SK-N-SH (cell line): ENCODE measurements at regions not wholly inside any gene's neighbourhood (a gene's known extent, or its start where the extent isn't known, plus 50 kb on each side); places are given as distances from the start of the nearest gene placed in this dataset.

Source experiments
- CTCF ChIA-PET: fragments of 300-600, 350-600 bp; formaldehyde crosslinking; extraction: SDS; loops from one replicate; lab custom pipeline; 2021; lab: Yijun Ruan, JAX
- POLR2A ChIA-PET: fragments of 350-600 bp; sonication (Branson Sonifier 250); formaldehyde crosslinking; extraction: SDS; loops from one replicate; lab custom pipeline; 2020; ENCODE audit warnings: antibody characterized with exemption, inconsistent platforms; lab: Yijun Ruan, JAX
- DNase-seq: peaks from one replicate; pipeline ENCODE4 v3.0.0; 2012
- H2AFZ ChIP-seq: fragments of 200-600 bp; sonication (generic); 2 replicates; pipeline ENCODE4 v1.8.1; 2016; ENCODE audit warnings: antibody characterized with exemption, mild to moderate bottlenecking, low read depth
- H3F3A ChIP-seq: fragments of 200-600 bp; sonication (generic); replicated peaks from 2 replicates; pipeline ENCODE3; 2016; ENCODE audit warnings: antibody characterized with exemption, mild to moderate bottlenecking; ENCODE audit not compliant: insufficient read depth
- H3K27ac ChIP-seq, 2 experiments: fragments of 200-500 bp in 1 of 2; fragments of 200-600 bp in 1 of 2; sonication (Bioruptor generic) in 1 of 2; sonication (generic), shearing (Covaris generic) in 1 of 2; 2 replicates each; pipeline versions ENCODE4 v1.5.1 to v1.6.1; 2014 to 2016; ENCODE audit warnings: low read depth in 2 of 2, inconsistent platforms in 1 of 2, low read length in 1 of 2, mild to moderate bottlenecking in 1 of 2, mixed read lengths in 1 of 2
- H3K27me3 ChIP-seq: fragments of 200-600 bp; sonication (generic), shearing (Covaris generic); 2 replicates; pipeline ENCODE4 v1.6.1; 2016; ENCODE audit warnings: mixed run types; ENCODE audit not compliant: insufficient read depth
- H3K36me3 ChIP-seq, 2 experiments: fragments of 200-500 bp in 1 of 2; fragments of 200-600 bp in 1 of 2; sonication (Bioruptor generic) in 1 of 2; sonication (generic) in 1 of 2; replicated peaks in 1 of 2; 2 replicates each; pipeline versions ENCODE3 to v1.5.1; 2014 to 2016; ENCODE audit warnings: low read length in 1 of 2, mild to moderate bottlenecking in 1 of 2; ENCODE audit not compliant: insufficient read depth in 2 of 2, control insufficient read depth in 1 of 2
- H3K4me1 ChIP-seq, 2 experiments: fragments of 200-500 bp in 1 of 2; fragments of 200-600 bp in 1 of 2; sonication (Bioruptor generic) in 1 of 2; sonication (generic), shearing (Covaris generic) in 1 of 2; 2 replicates each; pipeline versions ENCODE4 v1.5.1 to v1.6.1; 2014 to 2016; ENCODE audit warnings: low read depth in 1 of 2, low read length in 1 of 2, mixed run types in 1 of 2; ENCODE audit not compliant: insufficient read depth in 2 of 2, control insufficient read depth in 1 of 2
- H3K4me2 ChIP-seq: fragments of 200-600 bp; sonication (generic), shearing (Covaris generic); 2 replicates; pipeline ENCODE4 v1.6.1; 2017; ENCODE audit warnings: mixed run types
- H3K4me3 ChIP-seq, 2 experiments: fragments of 200-500 bp in 1 of 2; fragments of 200-600 bp in 1 of 2; sonication (Bioruptor generic) in 1 of 2; sonication (generic), shearing (Covaris generic) in 1 of 2; 2 replicates each; pipeline versions ENCODE4 v1.5.1 to v1.8.1; 2014 to 2016; ENCODE audit warnings: low read depth in 2 of 2, inconsistent platforms in 1 of 2, low read length in 1 of 2, mild to moderate bottlenecking in 1 of 2, mixed read lengths in 1 of 2, moderate library complexity in 1 of 2
- H3K79me2 ChIP-seq: fragments of 200-600 bp; sonication (generic); 2 replicates; pipeline ENCODE4 v1.8.1; 2017; ENCODE audit warnings: mild to moderate bottlenecking; ENCODE audit not compliant: insufficient read depth
- H3K9ac ChIP-seq: fragments of 200-600 bp; sonication (generic); 2 replicates; pipeline ENCODE4 v1.6.1; 2017; ENCODE audit warnings: mixed run types
- H3K9me2 ChIP-seq: fragments of 200-600 bp; sonication (generic); 2 replicates; pipeline ENCODE4 v1.6.1; 2017; ENCODE audit warnings: mixed run types
- H3K9me3 ChIP-seq: fragments of 200-600 bp; sonication (generic); 2 replicates; pipeline ENCODE4 v1.6.1; 2017; ENCODE audit warnings: mixed run types, mild to moderate bottlenecking, moderate library complexity
- H4K20me1 ChIP-seq: fragments of 200-600 bp; sonication (generic); 2 replicates; pipeline ENCODE4 v1.6.1; 2017; ENCODE audit warnings: mild to moderate bottlenecking, mixed run types; ENCODE audit not compliant: insufficient read depth
- ELF1 ChIP-seq: IDR thresholded peaks from 2 replicates; pipeline ENCODE4 v1.4.0; 2012
- EP300 ChIP-seq, 2 experiments: IDR thresholded peaks; 2 replicates each; pipeline versions ENCODE4 v1.4.0 to v1.6.1; 2012; ENCODE audit warnings: borderline replicate concordance in 1 of 2, low read depth in 1 of 2, low read length in 1 of 2
- FOSL2 ChIP-seq: IDR thresholded peaks from 2 replicates; pipeline ENCODE4 v1.4.0; 2012; ENCODE audit warnings: low read depth, mild to moderate bottlenecking, moderate library complexity, borderline replicate concordance
- FOXJ3 ChIP-seq: sonication (generic); formaldehyde crosslinking; IDR thresholded peaks from 2 replicates; pipeline ENCODE4 v1.5.1; 2020; ENCODE audit warnings: mild to moderate bottlenecking, missing genetic modification reagents
- GABPA ChIP-seq: IDR thresholded peaks from 2 replicates; pipeline ENCODE4 v1.4.0; 2012; ENCODE audit warnings: low read depth, mild to moderate bottlenecking
- IRF3 ChIP-seq: fragments of 150-350 bp; IDR thresholded peaks from 2 replicates; pipeline ENCODE4 v1.6.1; 2016; ENCODE audit warnings: mild to moderate bottlenecking, low read depth, low read length
- NFIC ChIP-seq: IDR thresholded peaks from 2 replicates; pipeline ENCODE4 v1.4.0; 2012; ENCODE audit warnings: borderline replicate concordance
- RAD21 ChIP-seq: IDR thresholded peaks from 2 replicates; pipeline ENCODE4 v1.6.1; 2012; ENCODE audit warnings: mild to moderate bottlenecking, low read length
- RFX5 ChIP-seq: IDR thresholded peaks from 2 replicates; pipeline ENCODE4 v1.6.1; 2012; ENCODE audit warnings: mild to moderate bottlenecking, improper control_type of control experiment, low read length
- SMC3 ChIP-seq: IDR thresholded peaks from 2 replicates; pipeline ENCODE4 v1.6.1; 2012; ENCODE audit warnings: low read depth, low read length, improper control_type of control experiment
- TAF1 ChIP-seq: IDR thresholded peaks from 2 replicates; pipeline ENCODE4 v1.6.1; 2012; ENCODE audit warnings: low read depth, mild to moderate bottlenecking, low read length, moderate library complexity, borderline replicate concordance
- TCF12 ChIP-seq: IDR thresholded peaks from 2 replicates; pipeline ENCODE4 v1.4.0; 2012
- TEAD4 ChIP-seq: IDR thresholded peaks from 2 replicates; pipeline ENCODE4 v1.4.0; 2012; ENCODE audit warnings: mild to moderate bottlenecking, borderline replicate concordance; ENCODE audit not compliant: insufficient read depth
- YY1 ChIP-seq: IDR thresholded peaks from 2 replicates; pipeline ENCODE4 v1.4.0; 2012; ENCODE audit warnings: low read depth, mild to moderate bottlenecking
- WGBS: methylation state at CpG from one replicate; pipeline ENCODE4 v1.1.6; 2017; ENCODE audit warnings: low lambda C conversion rate; 5-methylcytosine and 5-hydroxymethylcytosine counted together
- TF ChIP-seq, protein P1 (sequence below): IDR thresholded peaks from 2 replicates; pipeline ENCODE4 v1.4.0; 2012; ENCODE audit warnings: low read depth, borderline replicate concordance

DNA sequence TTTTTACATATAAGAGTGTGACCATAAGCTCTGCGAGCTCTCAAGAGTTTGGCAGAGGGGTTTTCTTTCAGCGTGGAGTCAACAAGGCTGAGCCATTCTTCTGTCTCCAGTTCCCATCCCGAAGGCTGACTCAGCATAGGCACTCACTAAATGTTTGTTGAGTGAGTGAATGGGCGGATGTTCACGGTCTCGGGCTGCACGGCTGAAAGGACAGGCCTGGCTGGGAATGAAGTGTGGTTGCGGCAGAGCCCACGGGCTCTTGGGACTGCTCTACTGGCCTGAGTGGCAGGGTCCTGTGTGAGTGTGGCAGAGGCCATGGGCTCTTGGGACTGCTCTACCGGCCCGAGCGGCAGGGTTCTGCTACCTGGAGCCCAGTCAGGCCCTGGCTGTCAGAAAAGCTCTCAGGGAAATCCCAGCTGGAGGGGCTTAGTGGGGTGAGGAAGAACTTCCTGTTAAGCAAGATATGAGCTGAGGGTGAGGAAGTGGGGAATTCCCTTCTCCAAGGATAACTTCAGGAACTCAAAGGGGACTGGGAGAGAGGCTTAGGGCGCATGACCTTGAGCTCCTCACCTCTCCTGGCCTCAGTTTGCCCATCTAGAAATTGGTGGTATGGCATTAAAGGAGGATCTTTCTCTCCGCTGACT lies 56.6 kb upstream of the C1orf174 start:
- H3K4me1 ChIP-seq, result no peaks in the 10 kb centered on the region
- no peaks in the 10 kb centered on the region for H3F3A ChIP-seq
- POLR2A ChIA-PET, result no interaction called here
- no peaks in the 10 kb centered on the region for H3K9me2 ChIP-seq
- no peak overlapping the region for H3K27ac ChIP-seq
- H3K36me3 ChIP-seq, result no peaks in the 10 kb centered on the region
- no peak overlapping the region for H3K4me2 ChIP-seq
- 35% methylated on average over 9 of the region's 14 CpGs for WGBS
- H2AFZ ChIP-seq, result no peak overlapping the region
- H3K9ac ChIP-seq, result no peak overlapping the region
- no peaks in the 10 kb centered on the region for H3K27me3 ChIP-seq
- H3K4me3 ChIP-seq, result no peak overlapping the region
- TF ChIP-seq YY1 (no peak), RFX5 (no peak), IRF3 (no peak), EP300 (IDR thresholded peaks at IDR 0.05; ENCODE audit: borderline replicate concordance in 1 of 2, low read depth in 1 of 2, low read length in 1 of 2) (no peak), FOXJ3 (no peak)
- CTCF ChIA-PET, result interaction anchor here (0.9 kb wide), 1 partner anchor 17 kb away, joined by 3 read pairs; no protein-coding TSS in a partner anchor
- no peaks in the 10 kb centered on the region for H3K79me2 ChIP-seq
- no peak for DNase-seq
- H3K9me3 ChIP-seq, result no peaks in the 10 kb centered on the region
- H4K20me1 ChIP-seq, result no peaks in the 10 kb centered on the region

DNA sequence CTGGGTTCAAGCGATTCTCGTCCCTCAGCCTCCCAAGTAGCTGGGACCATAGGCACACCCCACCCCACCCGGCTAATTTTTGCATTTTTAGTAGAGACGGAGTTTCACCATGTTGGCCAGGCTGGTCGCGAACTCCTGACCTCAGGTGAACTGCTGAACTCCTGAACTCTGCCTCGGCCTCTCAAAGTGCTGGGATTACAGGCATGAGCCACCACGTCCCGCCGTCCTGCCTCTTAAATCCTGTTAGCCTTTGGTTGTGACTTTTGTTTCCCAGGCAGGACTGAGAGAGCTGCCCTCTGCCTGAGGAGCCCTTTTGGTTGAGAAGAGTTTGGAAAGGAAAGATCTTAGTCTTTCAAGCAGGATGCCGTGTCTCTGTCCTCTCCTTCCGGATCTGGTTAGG lies 59.3 kb upstream of the C1orf174 start:
- Histone ChIP-seq H3K4me1 (no peaks in the 10 kb centered on the region), H3K36me3 (no peaks in the 10 kb centered on the region), H3K9me2 (no peaks in the 10 kb centered on the region), H3F3A (no peaks in the 10 kb centered on the region), H3K4me2 (no peak overlapping the region), H3K9ac (no peak overlapping the region)
- POLR2A ChIA-PET, result no interaction called here
- 59% methylated on average over 11 of the region's 12 CpGs for WGBS
- TF ChIP-seq TEAD4 (no peak), EP300 (IDR thresholded peaks at IDR 0.05; ENCODE audit: borderline replicate concordance in 1 of 2, low read depth in 1 of 2, low read length in 1 of 2) (no peak), TCF12 (no peak), FOSL2 (no peak), NFIC (no peak), ELF1 (no peak), GABPA (no peak), RAD21 (no peak), TAF1 (no peak), SMC3 (no peak)
- TF ChIP-seq, protein P1, sequence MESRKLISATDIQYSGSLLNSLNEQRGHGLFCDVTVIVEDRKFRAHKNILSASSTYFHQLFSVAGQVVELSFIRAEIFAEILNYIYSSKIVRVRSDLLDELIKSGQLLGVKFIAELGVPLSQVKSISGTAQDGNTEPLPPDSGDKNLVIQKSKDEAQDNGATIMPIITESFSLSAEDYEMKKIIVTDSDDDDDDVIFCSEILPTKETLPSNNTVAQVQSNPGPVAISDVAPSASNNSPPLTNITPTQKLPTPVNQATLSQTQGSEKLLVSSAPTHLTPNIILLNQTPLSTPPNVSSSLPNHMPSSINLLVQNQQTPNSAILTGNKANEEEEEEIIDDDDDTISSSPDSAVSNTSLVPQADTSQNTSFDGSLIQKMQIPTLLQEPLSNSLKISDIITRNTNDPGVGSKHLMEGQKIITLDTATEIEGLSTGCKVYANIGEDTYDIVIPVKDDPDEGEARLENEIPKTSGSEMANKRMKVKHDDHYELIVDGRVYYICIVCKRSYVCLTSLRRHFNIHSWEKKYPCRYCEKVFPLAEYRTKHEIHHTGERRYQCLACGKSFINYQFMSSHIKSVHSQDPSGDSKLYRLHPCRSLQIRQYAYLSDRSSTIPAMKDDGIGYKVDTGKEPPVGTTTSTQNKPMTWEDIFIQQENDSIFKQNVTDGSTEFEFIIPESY, result no peak
- TF ChIP-seq, all 33 proteins: peak for 0
- DNase-seq, result no peak
- no peaks in the 10 kb centered on the region for H3K79me2 ChIP-seq
- H3K4me3 ChIP-seq, result no peak overlapping the region
- no peaks in the 10 kb centered on the region for H3K27me3 ChIP-seq
- no peak overlapping the region for H2AFZ ChIP-seq
- H3K9me3 ChIP-seq, result no peaks in the 10 kb centered on the region
- CTCF ChIA-PET, result no interaction called here
- no peak overlapping the region for H3K27ac ChIP-seq
- H4K20me1 ChIP-seq, result no peaks in the 10 kb centered on the region
